GM18873 (cell line): ENCODE measurements at regions not wholly inside any gene's neighbourhood (a gene's known extent, or its start where the extent isn't known, plus 50 kb on each side); places are given as distances from the start of the nearest gene placed in this dataset.

ENCODE experiments used
- ATAC-seq: cut with Tn5 transposase; IDR thresholded peaks from one replicate; pipeline ENCODE4 v1.9.1; 2021; ENCODE audit warnings: mild to moderate bottlenecking, moderate library complexity, moderate number of reproducible peaks; ENCODE audit not compliant: unreplicated experiment, low FRiP score

DNA sequence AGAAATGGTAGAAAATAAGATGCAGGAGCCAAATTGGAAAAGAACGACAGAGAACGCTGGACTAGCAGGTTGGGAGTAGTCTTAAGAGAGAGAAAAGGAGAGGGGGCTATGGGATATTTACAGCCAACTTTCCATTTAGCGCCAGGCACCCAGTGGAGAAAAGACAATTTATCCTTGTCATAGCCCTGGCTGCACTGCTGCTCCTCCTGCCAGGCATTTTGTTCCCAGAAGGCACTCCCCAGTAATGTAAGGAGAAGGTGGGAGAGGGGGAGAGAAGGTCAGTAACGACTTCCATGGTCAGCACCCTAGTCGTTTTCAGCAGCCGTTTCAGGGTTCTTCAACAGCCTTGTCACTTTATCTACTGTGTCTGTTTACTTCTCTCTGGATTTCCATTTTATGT lies 159.0 kb downstream of the TRMT11 start:
- no peak for ATAC-seq

- ATAC-seq, result no peak
Observed at GRCh38 chr6:126147291-126147815, 161.0 kb downstream of the TRMT11 start.

DNA sequence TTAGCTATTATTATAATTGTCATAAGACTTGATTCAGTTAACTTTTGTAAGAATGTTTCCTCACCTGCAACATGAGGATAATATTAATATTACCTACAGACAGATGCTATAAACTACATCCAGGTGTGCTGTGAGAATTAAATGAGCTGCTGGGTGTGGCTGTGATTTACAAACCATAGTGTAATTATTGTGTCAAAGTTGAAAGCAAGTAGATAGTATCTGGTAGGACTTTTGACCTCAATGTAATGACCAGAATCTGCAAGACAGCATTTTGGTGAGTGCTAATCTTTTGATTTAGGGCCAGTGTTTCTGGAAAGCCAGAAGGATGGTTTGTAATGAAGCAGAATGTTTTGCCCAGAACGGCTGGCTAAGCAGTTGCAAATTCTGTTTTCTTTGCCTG lies 162.5 kb downstream of the TRMT11 start:
- no peak for ATAC-seq

DNA sequence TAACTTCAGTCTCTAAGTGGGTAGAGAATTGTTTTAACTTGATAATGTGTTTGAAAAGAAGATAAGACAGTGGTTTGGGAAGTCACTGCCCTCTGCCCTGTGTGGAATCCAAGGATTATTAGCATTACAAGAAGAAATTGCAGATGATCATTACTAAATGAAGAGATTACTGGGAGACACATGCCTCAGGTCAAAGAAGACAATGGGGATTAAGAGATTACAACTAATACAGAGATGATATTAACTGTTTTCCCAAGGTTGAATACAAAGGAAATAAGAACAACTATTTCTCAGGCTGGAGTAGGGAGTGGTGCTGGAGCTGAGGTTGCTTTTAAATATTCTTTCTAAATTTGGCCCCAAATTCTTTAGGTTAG lies 166.0 kb downstream of the TRMT11 start:
- no peak for ATAC-seq

- ATAC-seq, result no peak
Observed at GRCh38 chr6:126153661-126154060, 167.3 kb downstream of the TRMT11 start.

DNA sequence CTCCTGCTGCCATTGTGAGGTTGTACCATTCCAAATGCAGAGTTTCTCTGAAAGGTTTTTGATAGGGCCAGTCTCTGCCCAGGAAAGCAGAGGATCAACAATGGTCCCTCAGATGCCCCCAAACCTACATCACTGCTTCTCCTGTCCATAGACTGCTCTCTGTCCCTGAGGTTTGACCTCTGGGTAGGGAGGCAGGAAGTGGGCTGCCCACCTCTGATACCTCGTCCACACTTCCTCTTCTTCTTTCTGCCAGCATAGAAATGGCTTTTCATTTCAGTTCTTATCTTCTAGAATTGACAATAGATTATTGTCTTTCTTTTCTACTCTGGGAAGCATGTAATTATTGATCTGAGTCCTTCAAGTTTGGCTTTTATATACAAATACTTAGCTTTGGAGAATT lies 170.6 kb downstream of the TRMT11 start:
- peak; percentile 66 for ATAC-seq

DNA sequence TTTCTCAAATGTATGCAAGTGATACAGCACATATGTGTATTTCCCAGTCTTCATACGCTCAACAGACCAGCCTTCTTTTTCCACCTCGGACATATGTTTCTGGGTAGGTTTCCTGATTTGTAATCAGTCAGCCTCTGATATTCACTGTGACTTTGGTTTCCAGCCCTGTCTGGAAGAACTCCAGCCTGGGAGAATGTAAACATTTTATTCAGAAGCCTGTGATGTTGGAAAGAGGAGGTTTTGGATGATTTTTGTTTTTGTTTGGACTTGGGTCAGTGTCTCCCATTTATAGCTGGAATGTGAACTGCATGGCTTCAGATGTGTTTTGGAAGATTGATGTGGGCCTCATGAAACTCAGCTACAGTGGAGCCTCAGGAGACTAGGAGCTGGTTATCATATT lies 172.2 kb upstream of the CENPW start:
- ATAC-seq, result no peak

DNA sequence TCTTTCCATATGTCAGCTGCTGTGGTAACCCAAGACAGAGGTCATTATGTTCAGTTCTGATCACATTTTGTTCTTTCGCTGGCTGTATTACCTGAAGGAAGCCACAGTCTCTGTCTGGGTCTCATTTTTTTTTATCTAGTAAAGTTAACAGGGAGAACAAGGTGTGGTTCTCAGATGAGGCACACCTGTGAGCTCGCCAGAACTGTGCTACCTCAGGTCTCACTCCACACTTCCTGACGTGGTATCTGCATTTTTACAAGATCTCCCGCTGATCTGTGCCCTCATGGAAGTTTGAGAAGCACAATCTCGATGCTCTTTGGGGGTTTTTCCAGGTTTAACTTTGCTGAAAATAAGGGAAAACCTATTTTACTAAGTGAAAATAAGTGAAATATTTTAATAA lies 169.5 kb upstream of the CENPW start:
- ATAC-seq, result no peak

DNA sequence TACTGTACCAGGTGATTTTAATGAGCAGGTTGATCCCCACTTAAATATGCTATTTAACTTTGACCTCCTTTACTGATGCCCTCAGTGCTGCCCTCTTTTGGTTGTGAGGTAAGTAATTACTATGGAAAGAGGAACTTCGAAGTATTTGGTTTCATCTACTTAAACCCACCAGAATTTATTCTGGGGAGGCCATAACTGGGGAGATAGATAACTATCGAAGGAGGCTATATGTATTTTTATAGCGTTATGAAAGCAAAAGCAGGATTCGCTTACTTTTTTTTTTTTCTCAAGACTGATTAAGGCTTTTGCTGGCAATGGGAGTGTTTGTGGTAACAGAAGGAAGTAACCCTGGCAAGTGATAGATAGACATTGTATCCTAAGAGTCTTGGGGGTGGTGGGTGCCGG lies 168.9 kb upstream of the CENPW start:
- ATAC-seq, result peak; percentile 64

DNA sequence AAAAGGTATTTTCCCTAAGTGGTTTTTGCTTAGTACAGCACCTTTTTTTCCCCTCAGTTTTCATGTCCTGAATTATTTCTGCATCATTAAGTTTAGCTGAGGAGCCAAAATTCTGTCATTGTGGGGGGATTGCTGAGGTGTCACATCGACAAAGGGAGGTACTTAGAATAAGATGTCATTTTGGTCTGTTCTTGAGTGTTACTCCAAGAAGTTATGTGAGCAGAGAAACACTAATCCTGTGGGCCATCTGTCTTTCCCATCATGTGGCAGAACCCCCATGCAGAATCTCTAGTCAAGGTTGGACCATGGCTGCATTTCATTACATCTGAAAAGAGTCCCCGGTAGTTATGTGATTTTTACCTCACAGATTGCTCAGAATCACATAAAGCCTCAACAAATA lies 167.8 kb upstream of the CENPW start:
- ATAC-seq, result no peak

DNA sequence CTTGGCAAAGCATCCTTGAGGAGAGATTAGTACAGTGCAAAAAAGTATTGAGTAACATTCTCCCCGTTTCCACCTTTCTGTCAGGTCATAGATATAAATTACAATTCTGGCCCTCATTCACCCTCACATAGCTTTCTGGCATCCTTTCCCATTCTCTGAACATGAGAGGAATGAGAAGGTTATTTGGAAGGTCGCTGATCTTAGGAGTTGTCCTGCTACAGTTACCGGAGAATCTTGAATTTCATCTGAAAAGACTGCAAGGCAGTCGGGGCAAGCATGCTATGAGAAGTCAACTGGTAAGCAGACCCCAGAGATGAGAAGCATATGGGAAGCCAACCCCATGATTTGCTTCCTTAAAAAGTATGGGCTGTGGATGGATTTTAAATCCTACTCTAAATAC lies 166.7 kb upstream of the CENPW start:
- no peak for ATAC-seq

DNA sequence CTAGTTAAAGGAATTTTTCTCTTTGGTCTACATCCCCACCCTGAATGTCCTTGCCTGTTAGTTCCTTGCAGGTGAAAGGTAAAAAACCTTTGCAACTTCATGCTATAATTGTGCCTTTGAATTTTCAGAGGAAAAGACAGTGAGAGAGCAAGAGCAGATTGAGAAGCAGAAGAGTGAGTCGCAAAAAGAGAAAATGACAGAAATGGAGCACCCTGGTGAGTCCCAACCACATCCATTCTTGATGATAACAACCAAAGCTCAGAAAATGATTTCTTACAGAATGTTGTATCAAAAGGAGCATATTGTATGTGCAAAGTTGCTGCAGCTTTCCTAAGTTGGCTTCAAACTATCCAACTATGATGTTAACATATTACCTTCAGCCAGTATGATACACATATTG lies 165.2 kb upstream of the CENPW start:
- no peak for ATAC-seq

DNA sequence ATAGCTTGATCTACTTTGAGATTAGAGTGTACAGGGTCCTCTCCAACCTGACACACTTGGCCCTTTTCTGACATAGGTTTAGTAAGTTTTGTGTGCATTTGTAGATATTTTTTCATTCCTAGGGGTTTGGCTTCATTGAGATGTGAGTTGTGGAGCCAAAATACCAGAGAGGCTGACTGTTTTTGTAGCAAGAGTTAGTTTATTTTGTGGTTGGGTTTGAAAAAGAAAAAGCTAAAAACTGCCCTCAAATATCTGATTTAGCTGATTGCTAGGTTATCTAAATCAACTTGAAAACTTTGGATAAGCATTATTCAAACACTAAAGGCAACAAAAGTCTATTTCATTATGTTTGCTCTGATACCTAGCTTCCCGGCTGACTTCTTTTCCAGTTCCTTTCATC lies 164.7 kb upstream of the CENPW start:
- ATAC-seq, result no peak

DNA sequence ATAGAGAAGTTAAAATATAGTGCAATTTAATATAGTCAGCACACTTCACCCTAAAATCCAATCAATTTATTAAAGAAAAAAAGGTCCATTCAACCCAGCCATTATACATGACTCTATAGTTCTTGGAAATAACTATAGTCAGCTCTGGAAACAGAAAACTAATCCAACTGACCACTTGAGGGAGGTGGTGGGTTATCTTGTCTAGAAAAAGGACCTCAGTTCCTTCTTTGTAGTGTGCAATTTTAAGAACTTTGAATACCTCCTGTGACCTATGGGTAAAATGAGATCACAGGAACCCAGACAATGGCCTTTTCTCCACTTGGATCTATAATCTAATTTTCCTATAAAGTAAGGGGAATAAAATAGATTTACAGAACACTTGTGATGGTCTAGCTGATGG lies 163.6 kb upstream of the CENPW start:
- no peak for ATAC-seq

GRCh38 chr6:126180585-126180984 lies 159.3 kb upstream of the CENPW start:
- ATAC-seq, result no peak

DNA sequence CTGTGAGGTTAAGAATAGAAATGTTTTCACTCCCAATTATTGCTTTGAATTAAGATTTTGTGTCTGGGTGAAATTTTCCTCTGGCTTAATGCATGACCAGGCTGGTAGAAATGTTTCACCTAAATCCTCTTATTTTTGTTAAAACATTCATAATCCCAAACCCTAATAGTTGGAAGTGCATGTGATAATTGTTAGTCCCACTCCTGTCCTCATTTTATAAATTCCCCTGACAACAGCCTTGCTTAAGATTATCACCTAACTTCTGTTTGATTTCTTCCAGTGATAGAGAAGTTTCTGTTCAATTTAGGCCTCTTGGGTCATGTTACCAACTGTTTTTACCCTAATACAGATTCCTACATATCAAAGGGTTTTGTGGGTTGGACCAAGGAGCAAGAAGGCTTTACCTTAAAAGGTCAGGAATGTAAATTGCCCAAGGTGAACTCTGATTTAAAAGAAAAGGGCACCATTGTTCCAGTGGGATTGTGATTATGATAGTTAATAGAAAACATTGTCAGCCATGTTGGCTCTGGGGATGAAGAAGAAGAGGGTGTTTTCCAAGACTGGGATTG lies 158.7 kb upstream of the CENPW start:
- ATAC-seq, result no peak

- no peak for ATAC-seq
Observed at GRCh38 chr6:126181890-126182289, 158.0 kb upstream of the CENPW start.

DNA sequence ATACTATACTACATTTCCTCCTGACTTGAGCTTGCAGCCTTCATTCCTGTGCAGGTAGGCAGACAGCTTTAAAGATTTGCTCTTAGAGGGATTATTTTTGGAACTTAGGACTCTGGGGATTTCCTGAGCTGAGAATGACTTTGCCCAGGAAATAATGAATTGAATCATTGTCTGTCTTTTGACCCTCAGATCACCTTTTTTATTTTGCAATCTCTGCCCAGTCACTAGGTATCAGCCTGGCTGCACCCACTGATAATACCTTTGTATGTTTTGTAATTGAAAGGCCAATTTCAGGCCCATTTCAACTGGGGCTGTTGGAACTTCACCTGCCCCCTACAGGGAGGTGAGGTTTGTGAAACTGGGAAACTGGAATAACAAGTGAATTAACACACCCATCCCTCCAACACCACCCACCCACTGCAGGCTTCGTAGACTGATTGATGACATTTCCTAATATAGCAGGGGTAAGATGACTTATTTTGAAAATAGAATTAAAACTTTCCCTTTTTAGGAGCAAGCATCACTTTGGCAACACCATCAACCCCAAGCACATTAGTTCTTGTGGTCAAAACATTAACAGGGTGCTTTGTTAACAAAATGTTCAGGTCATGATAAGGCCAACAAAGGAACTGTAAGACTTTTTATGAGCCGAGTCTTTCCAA lies 157.1 kb upstream of the CENPW start:
- no peak for ATAC-seq

GRCh38 chr6:126185774-126186173 lies 154.1 kb upstream of the CENPW start:
- no peak for ATAC-seq

- ATAC-seq, result no peak
Observed at GRCh38 chr6:126188279-126188909, 151.5 kb upstream of the CENPW start.

DNA sequence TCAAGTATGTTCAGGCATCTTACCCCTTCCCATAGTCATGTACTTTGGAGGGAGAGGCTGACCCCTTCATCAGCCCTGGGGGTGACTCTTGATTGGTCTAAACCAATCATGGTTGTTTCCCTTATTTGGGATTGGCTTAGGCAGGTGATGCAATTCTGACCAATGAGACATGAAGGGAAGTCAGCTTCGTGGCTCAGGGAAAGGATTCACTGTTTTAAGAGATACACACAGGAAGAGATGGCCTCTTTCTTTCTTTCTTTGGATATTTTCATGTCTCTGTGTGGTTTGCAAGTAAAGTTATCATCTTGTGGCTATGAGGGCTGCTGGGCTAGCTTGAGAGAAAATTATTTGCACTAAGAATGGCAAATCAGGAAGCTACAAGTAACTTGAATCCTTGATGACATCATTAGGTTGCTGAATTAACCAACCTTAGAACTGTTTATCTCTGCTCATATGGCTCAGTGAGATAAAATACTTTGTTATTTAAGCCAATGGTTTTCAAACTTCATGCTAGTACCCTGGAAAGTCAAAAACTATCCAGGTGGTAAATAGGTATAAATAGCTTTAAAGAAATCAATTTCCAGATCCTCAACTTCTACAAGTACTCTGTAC lies 144.2 kb upstream of the CENPW start:
- ATAC-seq, result no peak

- ATAC-seq, result no peak
Observed at GRCh38 chr6:126198631-126199030, 141.3 kb upstream of the CENPW start.
